Naive thymus-derived CD8-positive, alpha-beta T cell (primary cell): ENCODE measurements at regions not wholly inside any gene's neighbourhood (a gene's known extent, or its start where the extent isn't known, plus 50 kb on each side); places are given as distances from the start of the nearest gene placed in this dataset.

Source experiments
- ATAC-seq, 2 donors: fragments of 150-1000 bp; cut with Tn5 transposase in 1 of 2; sonication (Bioruptor Pico), chemical (Tn5 transposase) in 1 of 2; 1 replicate in 1 of 2; 2 replicates in 1 of 2; pipeline ENCODE4 v1.10.0; 2021; ENCODE audit warnings: mild to moderate bottlenecking in 2 of 2, moderate library complexity in 2 of 2
- POLR2A ChIA-PET: fragments of 350-600 bp; sonication (Branson Sonifier 250); formaldehyde crosslinking; loops from one replicate; lab custom pipeline; 2021; ENCODE audit warnings: antibody characterized with exemption; lab: Charles Lee
- DNase-seq, 10 donors: peaks; one replicate each; pipeline versions ENCODE4 v3.0.0 to v3.0.0-alpha.2; 2020 to 2022
- H3K27ac Mint-ChIP-seq, 10 donors: one replicate each; pipeline ENCODE4 v1.8.0; 2020 to 2022; ENCODE audit warnings: mild to moderate bottlenecking in 10 of 10, mixed read lengths in 10 of 10, moderate library complexity in 4 of 10, inconsistent platforms in 1 of 10
- H3K27me3 Mint-ChIP-seq, 5 donors: one replicate each; pipeline ENCODE4 v1.8.0; 2021 to 2022; ENCODE audit warnings: mixed read lengths in 5 of 5
- H3K36me3 Mint-ChIP-seq, 3 donors: one replicate each; pipeline ENCODE4 v1.8.0; 2020 to 2022; ENCODE audit warnings: mixed read lengths in 3 of 3, mild to moderate bottlenecking in 2 of 3, inconsistent platforms in 1 of 3
- H3K4me1 Mint-ChIP-seq, 4 donors: one replicate each; pipeline ENCODE4 v1.8.0; 2021 to 2022; ENCODE audit warnings: mixed read lengths in 4 of 4
- H3K4me3 Mint-ChIP-seq, 10 donors: one replicate each; pipeline ENCODE4 v1.8.0; 2020 to 2022; ENCODE audit warnings: mild to moderate bottlenecking in 10 of 10, mixed read lengths in 10 of 10, moderate library complexity in 6 of 10, inconsistent platforms in 1 of 10
- H3K9me3 Mint-ChIP-seq, 9 donors: one replicate each; pipeline ENCODE4 v1.8.0; 2020 to 2022; ENCODE audit warnings: mixed read lengths in 9 of 9, mild to moderate bottlenecking in 3 of 9, inconsistent platforms in 1 of 9, moderate library complexity in 1 of 9

DNA sequence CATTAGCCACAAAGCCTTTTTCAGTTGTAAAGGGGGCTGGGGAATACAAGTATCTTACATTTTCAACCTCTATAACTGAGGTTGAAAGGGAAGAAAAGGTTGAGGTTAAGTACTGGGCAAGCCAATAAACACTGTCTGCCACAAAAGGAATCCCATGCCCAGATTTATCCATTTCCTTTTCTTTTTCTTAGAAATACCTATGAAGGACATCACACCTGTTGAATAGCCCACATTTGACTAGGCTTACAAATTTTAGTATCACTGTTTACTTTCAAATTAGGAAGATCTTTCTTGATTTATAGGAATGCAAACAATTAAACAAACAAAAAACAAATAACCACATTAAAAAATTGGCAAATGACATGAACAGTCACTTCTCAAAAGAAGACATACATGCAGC is 81.0 kb upstream of the CAV2 start:
- Mint-ChIP-seq H3K9me3 (peaks cover 0 to 4% (median 0%) of the 10 kb centered on the region in 9 donors), H3K36me3 (no peaks in the 10 kb centered on the region), H3K27me3 (peaks cover 0 to 22% (median 0%) of the 10 kb centered on the region in 5 donors), H3K4me1 (no peaks in the 10 kb centered on the region), H3K4me3 (no peak overlapping the region), H3K27ac (no peak overlapping the region)
- no peak for DNase-seq
- POLR2A ChIA-PET, result no interaction called here
- ATAC-seq, result no peak

DNA sequence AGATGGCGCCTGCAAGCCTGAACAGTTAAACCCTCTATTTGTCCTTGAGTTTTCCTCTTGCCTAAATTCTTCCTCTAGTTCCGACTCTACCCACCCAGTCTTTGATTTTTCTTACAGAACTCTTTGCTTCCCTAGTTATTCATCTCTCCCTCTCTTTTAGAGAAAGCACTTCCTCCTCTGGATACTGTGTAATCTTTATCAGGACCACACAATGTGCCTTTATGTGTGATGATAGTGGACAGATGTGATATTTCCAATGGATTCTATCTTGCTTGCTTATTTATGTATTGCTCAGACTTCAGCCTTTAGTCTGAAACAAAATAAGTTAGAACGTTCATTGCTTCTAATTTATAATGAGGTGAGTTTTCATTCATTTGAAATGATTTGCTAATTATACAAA is 79.5 kb upstream of the CAV2 start:
- POLR2A ChIA-PET, result no interaction called here
- Mint-ChIP-seq H3K4me3 (no peak overlapping the region), H3K9me3 (peaks cover 0 to under 1% (median 0%) of the 10 kb centered on the region in 9 donors), H3K4me1 (no peaks in the 10 kb centered on the region), H3K36me3 (no peaks in the 10 kb centered on the region), H3K27me3 (peaks cover 0 to 22% (median 0%) of the 10 kb centered on the region in 5 donors), H3K27ac (no peak overlapping the region)
- DNase-seq (no peak), ATAC-seq (no peak)

DNA sequence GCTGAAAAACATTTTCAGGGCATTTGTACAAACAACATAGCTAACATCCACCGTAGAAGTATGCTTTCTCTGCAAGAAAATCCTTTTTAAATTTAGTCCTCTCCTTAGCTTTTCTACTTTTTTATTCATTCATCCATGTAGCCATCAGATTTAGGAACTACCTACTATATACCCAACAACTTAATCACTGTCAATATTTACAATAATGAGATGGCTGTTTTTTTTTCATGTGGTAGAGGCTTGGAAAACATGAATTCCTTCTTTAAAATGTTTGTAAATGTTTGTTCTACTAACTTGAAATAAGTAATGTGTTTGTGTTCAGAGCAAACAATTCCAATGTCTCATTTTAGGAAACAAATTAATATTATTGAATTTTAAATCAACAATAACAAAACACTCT is 78.2 kb upstream of the CAV2 start:
- ATAC-seq (no peak), DNase-seq (no peak)
- H3K4me1 Mint-ChIP-seq, result no peaks in the 10 kb centered on the region
- no peak overlapping the region for H3K4me3 Mint-ChIP-seq
- H3K36me3 Mint-ChIP-seq, result no peaks in the 10 kb centered on the region
- no peaks in the 10 kb centered on the region for H3K9me3 Mint-ChIP-seq
- H3K27ac Mint-ChIP-seq, result no peak overlapping the region
- POLR2A ChIA-PET, result no interaction called here
- peaks cover 0 to 22% (median 0%) of the 10 kb centered on the region in 5 donors for H3K27me3 Mint-ChIP-seq

DNA sequence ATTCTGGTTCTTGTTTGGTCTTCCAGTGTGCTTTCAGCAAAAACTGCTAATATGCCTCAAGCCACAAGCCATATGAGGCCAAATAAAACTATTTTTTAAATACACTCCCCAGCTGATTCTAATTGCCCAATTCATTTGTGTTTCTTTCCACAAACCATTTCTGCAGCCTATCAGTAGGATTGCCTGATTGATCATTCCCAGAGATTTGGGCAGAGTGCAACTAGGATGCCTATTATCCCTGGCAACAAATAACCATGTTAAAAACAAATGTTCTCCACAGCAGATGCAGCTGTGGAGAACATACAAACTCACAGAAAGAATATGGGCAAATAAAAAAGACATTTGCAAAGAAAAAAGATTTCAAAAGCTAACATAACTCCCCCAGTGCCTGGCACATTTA is 76.9 kb upstream of the CAV2 start:
- Mint-ChIP-seq H3K9me3 (no peaks in the 10 kb centered on the region), H3K4me1 (no peaks in the 10 kb centered on the region), H3K36me3 (no peaks in the 10 kb centered on the region), H3K4me3 (no peak overlapping the region), H3K27me3 (peaks cover 0 to 20% (median 0%) of the 10 kb centered on the region in 5 donors), H3K27ac (no peak overlapping the region)
- no peak for ATAC-seq
- POLR2A ChIA-PET, result no interaction called here
- DNase-seq, result no peak

DNA sequence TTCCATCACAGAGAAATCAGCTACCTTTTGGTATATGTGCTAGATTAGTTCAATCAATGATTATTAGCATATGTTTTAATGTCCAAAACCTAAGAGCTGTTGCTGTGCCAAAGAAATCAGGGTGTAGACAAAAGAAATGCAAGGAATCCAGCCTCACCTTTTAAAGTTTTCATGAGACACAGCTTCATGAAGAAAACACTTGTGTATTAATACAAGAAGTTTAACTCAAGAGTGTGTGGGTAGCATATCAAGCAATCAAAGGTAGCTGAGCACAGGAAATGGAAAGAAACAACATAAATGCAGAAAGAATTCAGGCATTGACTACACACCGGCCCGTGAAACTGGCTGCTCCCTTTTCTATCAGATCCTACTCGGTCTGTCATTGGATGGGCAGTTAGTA is 76.0 kb upstream of the CAV2 start:
- Mint-ChIP-seq H3K9me3 (no peaks in the 10 kb centered on the region), H3K27ac (no peak overlapping the region), H3K4me1 (no peaks in the 10 kb centered on the region), H3K4me3 (no peak overlapping the region), H3K27me3 (peaks cover 0 to 14% (median 1%) of the 10 kb centered on the region in 5 donors), H3K36me3 (no peaks in the 10 kb centered on the region)
- no peak for DNase-seq
- POLR2A ChIA-PET, result no interaction called here
- ATAC-seq, result no peak

DNA sequence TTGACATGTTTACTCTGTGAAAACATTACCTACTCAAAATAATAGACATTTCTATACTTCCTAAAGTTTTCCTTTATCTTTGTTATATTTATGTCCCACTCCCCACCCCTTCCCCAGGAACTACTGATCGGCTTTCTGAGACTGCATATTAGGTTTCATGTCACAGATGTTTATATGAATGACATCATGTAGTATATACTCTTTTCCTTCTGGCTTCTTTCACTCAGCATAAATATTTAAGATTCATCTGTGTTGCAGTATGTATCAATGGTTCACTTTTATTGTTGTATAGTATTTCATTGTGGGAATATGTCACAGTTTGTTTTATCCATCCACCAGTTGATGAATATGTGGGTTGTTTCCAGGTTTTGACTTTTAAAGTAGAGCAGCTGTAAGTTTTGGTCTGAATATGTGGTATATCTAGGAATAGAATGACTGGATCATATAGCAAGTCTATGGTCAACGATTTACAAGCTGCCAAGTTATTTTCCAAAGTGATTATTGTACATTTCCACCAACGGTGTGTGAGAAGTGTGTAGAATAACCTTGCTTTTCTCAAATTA is 73.8 kb upstream of the CAV2 start:
- H3K4me3 Mint-ChIP-seq, result no peak overlapping the region
- peaks cover 0 to 2% (median 0%) of the 10 kb centered on the region in 4 donors for H3K4me1 Mint-ChIP-seq
- no peak for DNase-seq
- peaks cover 3 to 11% (median 7%) of the 10 kb centered on the region in 5 donors for H3K27me3 Mint-ChIP-seq
- no peak overlapping the region for H3K27ac Mint-ChIP-seq
- H3K9me3 Mint-ChIP-seq, result no peaks in the 10 kb centered on the region
- H3K36me3 Mint-ChIP-seq, result no peaks in the 10 kb centered on the region
- POLR2A ChIA-PET, result no interaction called here
- no peak for ATAC-seq

DNA sequence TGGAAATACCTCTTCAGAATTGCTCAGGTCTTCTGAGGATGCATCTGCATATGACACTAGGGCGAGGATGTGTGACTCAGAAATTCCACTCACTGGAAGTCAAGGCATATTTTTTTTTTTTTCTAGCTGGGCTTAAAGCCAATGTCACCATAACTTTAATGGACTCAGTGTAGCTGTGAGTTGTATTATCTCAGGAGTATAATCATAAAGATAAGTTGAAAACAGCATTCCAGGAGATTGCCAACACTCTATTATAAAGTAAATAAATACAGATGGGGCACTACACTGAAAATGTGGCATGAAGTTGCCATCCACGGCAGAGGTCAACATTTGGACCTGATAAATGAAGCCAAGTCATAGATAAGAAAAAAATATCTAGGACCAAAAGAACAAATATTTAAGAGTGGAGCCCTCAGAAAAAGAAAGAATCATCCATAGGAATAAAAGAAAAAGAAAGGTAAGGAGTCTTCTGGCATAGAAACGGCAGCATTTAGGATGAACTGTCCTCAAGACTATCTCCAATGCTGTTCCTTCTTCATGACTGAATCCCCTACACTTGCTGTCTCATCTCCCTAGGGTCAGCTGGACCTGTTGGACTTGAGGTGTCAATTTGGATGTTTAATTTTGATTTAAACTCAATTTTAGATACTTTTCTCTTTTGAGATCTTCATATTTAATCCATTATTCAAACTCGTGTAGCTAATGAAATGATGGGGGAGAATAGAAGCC is 72.9 kb upstream of the CAV2 start:
- Mint-ChIP-seq H3K4me1 (peaks cover 0 to 2% (median 0%) of the 10 kb centered on the region in 4 donors), H3K36me3 (no peaks in the 10 kb centered on the region), H3K4me3 (no peak overlapping the region), H3K27me3 (peaks cover 5 to 13% (median 7%) of the 10 kb centered on the region in 5 donors), H3K9me3 (no peaks in the 10 kb centered on the region), H3K27ac (no peak overlapping the region)
- ATAC-seq (no peak), DNase-seq (no peak)
- POLR2A ChIA-PET, result no interaction called here

DNA sequence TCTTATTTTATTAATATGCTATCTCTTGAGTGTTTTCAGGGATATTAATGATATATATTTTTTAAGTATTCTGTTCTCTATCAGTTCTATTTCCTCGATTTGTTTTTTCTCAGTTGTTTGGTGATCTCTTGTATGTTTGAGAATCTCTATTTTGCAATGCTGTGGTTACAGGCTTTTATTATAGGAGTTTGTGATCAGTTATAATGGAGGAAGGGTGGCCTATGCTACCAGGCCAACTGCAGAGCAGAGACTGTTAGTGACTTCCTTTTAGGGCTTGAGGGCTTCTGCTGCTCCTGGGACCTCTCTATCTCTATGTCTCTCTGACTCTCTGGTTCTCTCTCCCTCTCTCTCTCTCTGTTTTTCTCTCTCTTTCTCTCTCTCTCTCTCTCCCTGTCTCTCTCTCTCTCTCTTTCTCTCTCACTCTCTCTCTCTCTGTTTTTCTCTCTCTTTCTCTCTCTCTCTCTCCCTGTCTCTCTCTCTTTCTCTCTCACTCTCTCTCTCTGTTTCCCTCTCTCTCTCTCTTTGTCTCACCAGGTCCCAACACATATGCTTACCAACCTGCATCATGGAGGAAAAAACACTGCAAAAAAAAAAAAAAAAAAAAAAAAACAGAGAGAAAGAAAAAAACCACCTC is 69.4 kb upstream of the CAV2 start:
- no peaks in the 10 kb centered on the region for H3K36me3 Mint-ChIP-seq
- H3K9me3 Mint-ChIP-seq, result no peaks in the 10 kb centered on the region
- H3K27me3 Mint-ChIP-seq, result peaks cover 8 to 28% (median 20%) of the 10 kb centered on the region in 5 donors
- ATAC-seq (no peak), DNase-seq (no peak)
- H3K27ac Mint-ChIP-seq, result no peak overlapping the region
- no peak overlapping the region for H3K4me3 Mint-ChIP-seq
- POLR2A ChIA-PET, result no interaction called here
- peaks cover 0 to 2% (median 0%) of the 10 kb centered on the region in 4 donors for H3K4me1 Mint-ChIP-seq

DNA sequence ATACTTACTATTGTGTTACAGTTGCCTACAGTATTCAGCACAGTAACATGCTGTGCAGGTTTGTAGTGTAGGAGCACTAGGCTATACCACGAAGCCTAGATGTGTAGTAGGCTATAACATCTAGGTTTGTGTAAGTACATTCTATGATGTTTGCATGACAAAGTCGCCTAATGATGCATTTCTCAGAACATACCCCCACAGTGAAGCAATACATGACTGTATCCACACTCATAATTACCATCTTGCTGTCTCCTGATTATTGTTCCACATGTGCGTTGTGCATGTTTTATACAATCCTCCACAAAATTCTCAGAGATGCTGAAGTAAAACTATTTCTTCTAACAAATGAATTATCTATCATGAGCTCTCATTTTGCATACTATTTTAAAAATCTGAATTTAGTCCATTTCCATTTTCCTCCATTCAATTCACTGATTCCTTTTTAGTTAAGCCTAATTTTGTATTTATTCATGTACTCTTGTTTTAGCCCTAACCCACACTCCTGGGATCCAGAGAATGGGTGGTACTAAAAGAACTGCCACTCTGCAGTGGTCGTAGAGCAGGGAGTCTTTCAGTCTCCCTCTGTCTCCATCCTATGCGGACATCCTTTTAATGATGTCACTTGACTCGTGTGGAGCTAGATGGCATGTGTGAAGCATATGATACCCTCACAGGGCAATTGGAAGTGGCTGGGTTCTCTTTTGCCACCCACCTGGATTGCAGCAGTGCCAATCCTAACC is 67.6 kb upstream of the CAV2 start:
- no peak for DNase-seq
- no peak overlapping the region for H3K4me3 Mint-ChIP-seq
- no peak overlapping the region for H3K27ac Mint-ChIP-seq
- no peaks in the 10 kb centered on the region for H3K9me3 Mint-ChIP-seq
- H3K4me1 Mint-ChIP-seq, result peaks cover 0 to 2% (median 0%) of the 10 kb centered on the region in 4 donors
- no peaks in the 10 kb centered on the region for H3K36me3 Mint-ChIP-seq
- no peak for ATAC-seq
- POLR2A ChIA-PET, result no interaction called here
- H3K27me3 Mint-ChIP-seq, result peaks cover 12 to 33% (median 20%) of the 10 kb centered on the region in 5 donors

DNA sequence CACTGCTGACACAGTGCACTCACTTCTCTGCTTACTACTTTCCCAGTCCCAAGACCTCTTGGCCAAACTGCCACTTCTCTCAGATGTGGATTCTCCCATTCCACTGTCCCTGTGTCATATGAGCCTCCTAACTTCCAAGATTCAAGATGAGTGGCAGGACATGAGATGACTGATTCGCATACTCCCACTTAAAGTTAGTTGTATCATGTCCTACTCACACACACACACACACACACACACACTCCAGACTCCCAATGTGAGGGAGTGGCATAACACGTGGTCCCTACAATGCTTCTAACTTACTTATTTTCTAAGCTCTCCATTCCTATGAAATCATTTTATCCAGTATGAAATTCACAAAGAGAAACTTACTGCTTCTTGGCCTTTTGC is 67.0 kb upstream of the CAV2 start:
- no peak for DNase-seq
- peaks cover 12 to 33% (median 20%) of the 10 kb centered on the region in 5 donors for H3K27me3 Mint-ChIP-seq
- ATAC-seq, result no peak
- H3K9me3 Mint-ChIP-seq, result no peaks in the 10 kb centered on the region
- peaks cover 0 to 2% (median 0%) of the 10 kb centered on the region in 4 donors for H3K4me1 Mint-ChIP-seq
- POLR2A ChIA-PET, result no interaction called here
- H3K4me3 Mint-ChIP-seq, result no peak overlapping the region
- H3K27ac Mint-ChIP-seq, result no peak overlapping the region
- H3K36me3 Mint-ChIP-seq, result no peaks in the 10 kb centered on the region

DNA sequence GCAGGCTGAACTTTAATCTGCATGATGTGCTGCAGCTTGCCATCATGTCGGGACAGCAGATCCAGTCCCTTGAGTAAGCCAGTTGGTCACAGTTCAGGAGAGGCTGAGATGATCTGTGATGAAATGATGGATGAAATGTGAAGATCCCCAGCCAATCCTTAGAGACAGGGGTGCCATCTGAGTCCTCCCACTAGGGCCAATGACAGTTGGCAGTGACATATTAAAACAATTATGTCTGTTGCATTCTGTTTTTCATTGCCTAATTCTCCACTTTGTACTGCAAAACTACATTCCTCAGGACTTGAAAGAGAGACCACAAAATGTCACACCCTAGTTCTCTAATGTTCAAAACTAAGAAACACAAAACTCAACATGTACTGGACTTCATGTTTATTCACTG is 66.3 kb upstream of the CAV2 start:
- H3K9me3 Mint-ChIP-seq, result no peaks in the 10 kb centered on the region
- ATAC-seq, result no peak
- POLR2A ChIA-PET, result no interaction called here
- no peaks in the 10 kb centered on the region for H3K36me3 Mint-ChIP-seq
- H3K27ac Mint-ChIP-seq, result no peak overlapping the region
- H3K4me1 Mint-ChIP-seq, result peaks cover 0 to 2% (median 0%) of the 10 kb centered on the region in 4 donors
- peaks cover 12 to 33% (median 20%) of the 10 kb centered on the region in 5 donors for H3K27me3 Mint-ChIP-seq
- DNase-seq, result no peak
- H3K4me3 Mint-ChIP-seq, result no peak overlapping the region

DNA sequence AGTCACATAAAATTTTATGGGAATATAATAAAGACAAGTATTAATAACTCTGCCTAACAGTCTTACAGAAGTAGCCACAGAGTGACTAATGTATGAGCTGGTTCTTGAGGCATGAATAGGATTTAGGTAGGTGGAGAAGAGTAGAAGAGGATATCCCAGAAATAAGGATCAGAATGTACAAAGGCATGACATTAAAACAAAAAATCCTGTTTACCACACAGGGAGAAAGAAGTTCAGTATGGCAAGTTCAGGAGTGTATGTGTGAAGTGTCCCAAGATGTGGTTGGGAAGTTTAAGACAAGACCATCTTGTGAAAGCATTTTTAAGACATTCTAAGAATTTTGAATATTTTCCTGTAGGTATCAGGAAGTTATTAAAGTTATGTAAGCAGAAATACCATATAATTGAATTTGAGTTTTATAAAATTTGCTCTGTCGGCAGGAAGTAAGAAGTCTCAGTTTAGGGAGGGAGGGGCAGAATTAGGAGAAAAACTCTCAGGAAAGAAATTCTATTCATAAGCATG is 64.7 kb upstream of the CAV2 start:
- Mint-ChIP-seq H3K9me3 (no peaks in the 10 kb centered on the region), H3K4me1 (peaks cover 0 to 2% (median 0%) of the 10 kb centered on the region in 4 donors), H3K4me3 (no peak overlapping the region), H3K27me3 (peaks cover 11 to 35% (median 19%) of the 10 kb centered on the region in 5 donors), H3K36me3 (no peaks in the 10 kb centered on the region), H3K27ac (no peak overlapping the region)
- no peak for ATAC-seq
- no peak for DNase-seq
- POLR2A ChIA-PET, result no interaction called here
